ENCODE measurements at regions not wholly inside any gene's neighbourhood (a gene's known extent, or its start where the extent isn't known, plus 50 kb on each side); places are given as distances from the start of the nearest gene placed in this dataset.

DNA sequence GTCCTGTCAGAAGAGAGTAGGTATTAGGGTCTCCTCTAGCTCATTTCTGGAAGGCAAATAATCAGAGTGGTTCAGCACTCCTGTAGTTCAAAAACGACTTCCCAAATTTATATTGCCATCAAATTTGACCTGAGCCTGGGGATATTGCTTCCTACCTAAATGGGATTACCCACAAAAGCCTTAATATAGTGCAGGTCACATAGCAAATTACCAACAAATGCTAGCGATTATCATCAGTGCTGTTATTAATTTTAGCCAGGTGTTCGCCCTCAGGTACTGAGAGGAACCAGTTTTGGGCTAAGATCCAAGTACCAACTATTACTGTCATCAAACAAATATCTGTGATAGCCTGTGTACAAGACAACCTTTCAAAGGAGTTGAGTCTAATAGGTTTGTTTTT is 661.8 kb upstream of the PTBP2 start:
- POLR2A ChIA-PET: no interaction called here
- no peaks in the 10 kb centered on the region for H3K4me1 ChIP-seq (replicated peaks in 1 of 2; ENCODE audit: control insufficient read depth in 2 of 2, insufficient read depth in 2 of 2, low read length in 2 of 2)
- TF ChIP-seq, protein P1, sequence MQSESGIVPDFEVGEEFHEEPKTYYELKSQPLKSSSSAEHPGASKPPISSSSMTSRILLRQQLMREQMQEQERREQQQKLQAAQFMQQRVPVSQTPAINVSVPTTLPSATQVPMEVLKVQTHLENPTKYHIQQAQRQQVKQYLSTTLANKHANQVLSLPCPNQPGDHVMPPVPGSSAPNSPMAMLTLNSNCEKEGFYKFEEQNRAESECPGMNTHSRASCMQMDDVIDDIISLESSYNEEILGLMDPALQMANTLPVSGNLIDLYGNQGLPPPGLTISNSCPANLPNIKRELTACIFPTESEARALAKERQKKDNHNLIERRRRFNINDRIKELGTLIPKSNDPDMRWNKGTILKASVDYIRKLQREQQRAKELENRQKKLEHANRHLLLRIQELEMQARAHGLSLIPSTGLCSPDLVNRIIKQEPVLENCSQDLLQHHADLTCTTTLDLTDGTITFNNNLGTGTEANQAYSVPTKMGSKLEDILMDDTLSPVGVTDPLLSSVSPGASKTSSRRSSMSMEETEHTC (IDR thresholded peaks at IDR 0.05): no peak
- no peak for TF ChIP-seq OTX1 (CRISPR knock-in tag; IDR thresholded peaks at IDR 0.05)
- no peak for TF ChIP-seq GTF2F1 (IDR thresholded peaks at IDR 0.05; ENCODE audit: low read depth, low read length)
- TF ChIP-seq ZSCAN29 (IDR thresholded peaks at IDR 0.05): no peak
- H3K27me3 ChIP-seq (ENCODE audit: control insufficient read depth in 2 of 2, insufficient read depth in 2 of 2, low read length in 2 of 2): no peaks in the 10 kb centered on the region
- WGBS (ENCODE audit: insufficient coverage, low coverage, missing lambda C conversion rate): 0% methylated on average over 3 of the region's 3 CpGs
- in situ Hi-C loops (cut with MboI): no loop called here
- no peak overlapping the region for H3K4me3 ChIP-seq
- H3K9me3 ChIP-seq (replicated peaks; ENCODE audit: control insufficient read depth, insufficient read depth, low read depth, low read length): no peaks in the 10 kb centered on the region
- intact Hi-C loops (cut with micrococcal nuclease): no loop called here
- H4K20me1 ChIP-seq (replicated peaks; ENCODE audit: control insufficient read depth, insufficient read depth, low read length): no peaks in the 10 kb centered on the region
- H3K9ac ChIP-seq (ENCODE audit: insufficient read depth in 1 of 2, low read depth in 2 of 2, low read length in 2 of 2): no peak overlapping the region
- no peaks in the 10 kb centered on the region for H3K79me2 ChIP-seq (ENCODE audit: control insufficient read depth, insufficient read depth, low read length)
- BruUV-seq (replicated peaks): no TSS peak
- H3K9me1 ChIP-seq (ENCODE audit: control insufficient read depth, insufficient read depth, low read length): no peaks in the 10 kb centered on the region
- no peak overlapping the region for H3K4me2 ChIP-seq (ENCODE audit: insufficient read depth, low read length)
- no peak overlapping the region for H2AFZ ChIP-seq (ENCODE audit: low read depth, low read length)
- CTCF ChIA-PET (ENCODE audit: low intra/inter-chr PET ratio): no interaction called here
- ATAC-seq (no peak), DNase-seq (ENCODE audit: extremely low read depth in 1 of 4, low spot score in 3 of 4) (no peak), FAIRE-seq (no peak)
- H3K27ac ChIP-seq (ENCODE audit: extremely low read depth, low read depth, low read length): no peak overlapping the region
- H3K36me3 ChIP-seq (ENCODE audit: control insufficient read depth, insufficient read depth, low read length): no peaks in the 10 kb centered on the region

GRCh38 chr1:96060621-96061020 is 661.0 kb upstream of the PTBP2 start:
- in situ Hi-C loops (cut with MboI) (no loop called here), intact Hi-C loops (cut with micrococcal nuclease) (no loop called here)
- Histone ChIP-seq H3K36me3 (ENCODE audit: control insufficient read depth, insufficient read depth, low read length) (no peaks in the 10 kb centered on the region), H3K9me3 (replicated peaks; ENCODE audit: control insufficient read depth, insufficient read depth, low read depth, low read length) (no peaks in the 10 kb centered on the region), H3K79me2 (ENCODE audit: control insufficient read depth, insufficient read depth, low read length) (no peaks in the 10 kb centered on the region), H2AFZ (ENCODE audit: low read depth, low read length) (no peak overlapping the region), H3K27me3 (ENCODE audit: control insufficient read depth in 2 of 2, insufficient read depth in 2 of 2, low read length in 2 of 2) (no peaks in the 10 kb centered on the region), H3K4me2 (ENCODE audit: insufficient read depth, low read length) (no peak overlapping the region), H3K4me3 (no peak overlapping the region), H3K9me1 (ENCODE audit: control insufficient read depth, insufficient read depth, low read length) (no peaks in the 10 kb centered on the region), H3K27ac (ENCODE audit: extremely low read depth, low read depth, low read length) (no peak overlapping the region), H3K9ac (ENCODE audit: insufficient read depth in 1 of 2, low read depth in 2 of 2, low read length in 2 of 2) (no peak overlapping the region), H4K20me1 (replicated peaks; ENCODE audit: control insufficient read depth, insufficient read depth, low read length) (no peaks in the 10 kb centered on the region), H3K4me1 (replicated peaks in 1 of 2; ENCODE audit: control insufficient read depth in 2 of 2, insufficient read depth in 2 of 2, low read length in 2 of 2) (no peaks in the 10 kb centered on the region)
- CTCF ChIA-PET (ENCODE audit: low intra/inter-chr PET ratio): no interaction called here
- ATAC-seq (no peak), FAIRE-seq (no peak), DNase-seq (ENCODE audit: extremely low read depth in 1 of 4, low spot score in 3 of 4) (no peak)
- POLR2A ChIA-PET: no interaction called here
- 5% methylated on average over 6 of the region's 6 CpGs for WGBS (ENCODE audit: insufficient coverage, low coverage, missing lambda C conversion rate)
- BruUV-seq (replicated peaks): no TSS peak
- TF ChIP-seq RAD51 (IDR thresholded peaks at IDR 0.05; ENCODE audit: borderline replicate concordance, low read depth): no peak
- no peak for TF ChIP-seq HDAC6 (IDR thresholded peaks at IDR 0.05; ENCODE audit: low read depth, low read length)
- no peak for TF ChIP-seq GATAD2B (IDR thresholded peaks at IDR 0.05; ENCODE audit: borderline replicate concordance)
- no peak for TF ChIP-seq RBM14 (IDR thresholded peaks at IDR 0.05; ENCODE audit: borderline replicate concordance, insufficient read depth, low read depth, low read length)
- TF ChIP-seq ZNF232 (CRISPR knock-in tag; IDR thresholded peaks at IDR 0.05): no peak
- no peak for TF ChIP-seq PHF21A (IDR thresholded peaks at IDR 0.05; ENCODE audit: borderline replicate concordance, low read depth)
- no peak for TF ChIP-seq HLTF (IDR thresholded peaks at IDR 0.05)
- no peak for TF ChIP-seq MIER1 (IDR thresholded peaks at IDR 0.05; ENCODE audit: low read depth)
- TF ChIP-seq RBM34 (IDR thresholded peaks at IDR 0.05; ENCODE audit: borderline replicate concordance, insufficient read depth, low read length): no peak
- no peak for TF ChIP-seq PHF8 (IDR thresholded peaks at IDR 0.05; ENCODE audit: borderline replicate concordance, low read length)
- TF ChIP-seq BRD9 (IDR thresholded peaks at IDR 0.05; ENCODE audit: low read depth, partially characterized antibody): no peak
- TF ChIP-seq, protein P2, sequence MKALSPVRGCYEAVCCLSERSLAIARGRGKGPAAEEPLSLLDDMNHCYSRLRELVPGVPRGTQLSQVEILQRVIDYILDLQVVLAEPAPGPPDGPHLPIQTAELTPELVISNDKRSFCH (CRISPR knock-in tag; IDR thresholded peaks at IDR 0.05): no peak
- TF ChIP-seq, protein P2 (tag; IDR thresholded peaks at IDR 0.05): no peak
- TF ChIP-seq TCFL5 (CRISPR knock-in tag; conservative IDR thresholded peaks at IDR 0.05): no peak
- no peak for TF ChIP-seq RBM15 (IDR thresholded peaks at IDR 0.05; ENCODE audit: insufficient read depth, low read length)
